Renal cortical epithelial cell (primary cell): ENCODE measurements at regions not wholly inside any gene's neighbourhood (a gene's known extent, or its start where the extent isn't known, plus 50 kb on each side); places are given as distances from the start of the nearest gene placed in this dataset.
A peak's percentile ranks its signal among the peaks of the same experiment; 100 is the strongest.
"Not testable (repeated sequence)": the region's sequence is repeated elsewhere in the genome, so short reads cannot be mapped to it uniquely, and the experiment has no call there.

Experiments used
- DNase-seq: peaks from one replicate; pipeline ENCODE4 v3.0.0-alpha.2; 2011; ENCODE audit warnings: low read depth

DNA sequence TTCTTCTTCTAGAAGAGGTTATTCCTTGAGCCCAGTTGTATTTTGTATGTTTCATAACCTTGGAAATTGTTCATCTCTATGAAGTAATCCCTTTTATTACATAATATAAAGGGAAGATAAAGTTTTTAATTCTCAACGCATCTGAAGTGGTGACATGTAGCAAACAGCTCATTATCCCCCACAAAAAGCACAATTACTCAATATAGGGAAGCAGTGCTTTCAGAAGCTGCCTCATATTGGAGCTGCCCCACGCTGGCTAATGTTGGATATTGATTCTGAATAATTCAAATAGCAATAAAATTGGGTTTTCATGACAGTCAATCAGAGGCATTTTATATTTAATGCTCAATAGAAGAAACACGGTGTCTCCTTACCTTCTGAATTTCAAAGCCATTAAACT lies 604.3 kb upstream of the RBFOX1 start:
- no peak for DNase-seq

GRCh38 chr16:6726621-6727020 lies 606.0 kb upstream of the RBFOX1 start:
- DNase-seq, result no peak

DNA sequence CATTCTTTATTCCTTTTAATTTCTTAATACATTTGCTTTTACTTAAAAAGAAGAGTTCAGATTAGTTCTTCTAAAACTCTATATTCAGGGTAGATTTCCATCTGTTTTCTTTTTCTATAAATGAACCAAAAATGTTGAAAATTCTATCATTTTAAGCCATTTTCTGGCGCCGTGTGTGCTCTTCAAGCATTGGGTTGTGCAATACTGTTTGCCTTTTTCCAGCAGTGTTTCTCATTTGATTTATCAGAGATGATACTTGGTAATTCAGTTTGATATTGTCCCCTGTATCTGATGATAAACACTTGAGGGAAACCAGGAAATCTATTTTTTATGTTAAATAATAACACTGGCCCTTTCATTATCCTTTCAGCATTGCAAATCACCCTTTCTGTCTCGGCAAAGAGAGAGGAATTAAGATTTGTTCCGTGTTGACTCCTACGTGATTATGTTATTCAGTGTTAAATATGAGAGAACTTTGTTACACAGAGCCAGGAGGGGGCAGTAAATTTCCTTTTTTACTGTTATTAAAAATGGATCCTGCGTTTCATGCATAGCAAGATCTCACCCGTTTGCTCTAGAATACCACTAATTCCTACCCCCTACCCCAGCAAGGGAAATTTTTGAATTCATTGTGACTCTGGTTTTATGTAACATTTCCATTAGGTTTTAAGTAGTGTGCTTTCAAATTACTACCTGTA lies 606.9 kb upstream of the RBFOX1 start:
- peak; percentile 2 for DNase-seq

DNA sequence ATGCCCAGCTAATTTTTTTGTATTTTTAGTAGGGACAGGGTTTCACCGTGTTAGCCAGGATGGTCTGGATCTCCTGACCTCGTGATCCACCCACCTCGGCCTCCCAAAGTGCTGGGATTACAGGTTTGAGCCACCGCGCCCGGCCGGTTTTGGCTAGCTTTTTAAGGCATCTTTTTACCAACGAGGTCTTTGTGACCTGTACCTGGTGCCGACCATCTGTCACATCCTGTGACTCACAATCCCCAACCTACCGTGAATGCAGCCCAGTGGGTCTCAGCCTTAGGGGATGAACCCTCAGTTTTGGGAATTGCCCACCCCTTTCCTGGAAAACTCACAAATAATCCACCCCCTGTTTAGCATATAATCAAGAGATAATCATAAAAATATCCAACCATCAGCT lies 607.4 kb upstream of the RBFOX1 start:
- not testable (repeated sequence) for DNase-seq

DNA sequence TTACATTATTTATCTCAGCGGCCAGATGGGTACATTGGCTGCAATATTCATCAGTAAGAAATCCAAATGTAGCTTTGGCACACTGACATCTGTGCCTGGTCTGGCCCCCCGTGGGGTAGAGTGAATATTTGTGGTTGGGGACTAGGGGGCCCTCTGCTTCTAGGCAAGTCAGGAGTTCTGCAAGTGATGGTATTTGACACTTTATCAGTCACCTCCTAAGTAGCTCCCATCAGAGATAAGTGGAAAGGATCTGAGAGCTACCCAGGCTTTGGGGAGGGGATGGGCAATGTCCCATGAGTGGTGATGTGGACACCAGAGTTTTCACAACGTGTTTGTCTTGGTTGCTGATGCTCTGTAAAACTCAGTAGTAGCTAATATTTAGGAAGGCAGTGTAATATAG lies 609.9 kb upstream of the RBFOX1 start:
- no peak for DNase-seq

GRCh38 chr16:6714510-6714909 lies 618.1 kb upstream of the RBFOX1 start:
- DNase-seq, result no peak

GRCh38 chr16:6709736-6710135 lies 622.9 kb upstream of the RBFOX1 start:
- DNase-seq, result no peak

- DNase-seq, result no peak
Measured at GRCh38 chr16:6708576-6709215, 623.9 kb upstream of the RBFOX1 start.

DNA sequence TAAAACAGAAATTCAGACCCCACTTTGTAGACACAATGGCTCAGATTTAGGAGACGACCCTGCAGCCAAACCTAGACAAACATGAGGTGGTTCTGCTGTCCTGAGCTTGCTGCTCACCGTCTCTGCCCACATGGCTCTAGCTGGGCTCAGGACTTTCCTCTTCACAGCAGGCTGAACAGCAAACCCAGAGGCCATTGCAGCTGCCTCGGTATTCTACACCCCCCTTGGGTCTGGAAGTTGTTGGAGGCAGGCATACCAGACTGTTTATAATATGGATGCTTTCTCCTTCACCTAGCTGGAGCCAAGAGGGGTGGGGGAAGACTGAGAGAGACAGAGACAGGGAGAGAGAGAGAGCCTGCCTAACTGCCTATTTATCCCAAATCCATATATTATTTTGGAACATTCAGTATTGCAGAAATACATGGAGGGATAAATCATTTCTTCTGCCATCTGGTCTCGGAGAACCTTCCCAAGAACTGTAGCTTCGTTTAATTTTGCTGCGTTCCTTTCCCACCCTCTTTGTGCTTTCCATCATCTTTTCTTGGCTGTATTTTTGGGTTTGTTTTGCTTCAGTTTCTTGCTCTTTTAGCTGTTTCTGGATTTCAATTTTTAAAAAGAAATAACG lies 628.2 kb upstream of the RBFOX1 start:
- no peak for DNase-seq

DNA sequence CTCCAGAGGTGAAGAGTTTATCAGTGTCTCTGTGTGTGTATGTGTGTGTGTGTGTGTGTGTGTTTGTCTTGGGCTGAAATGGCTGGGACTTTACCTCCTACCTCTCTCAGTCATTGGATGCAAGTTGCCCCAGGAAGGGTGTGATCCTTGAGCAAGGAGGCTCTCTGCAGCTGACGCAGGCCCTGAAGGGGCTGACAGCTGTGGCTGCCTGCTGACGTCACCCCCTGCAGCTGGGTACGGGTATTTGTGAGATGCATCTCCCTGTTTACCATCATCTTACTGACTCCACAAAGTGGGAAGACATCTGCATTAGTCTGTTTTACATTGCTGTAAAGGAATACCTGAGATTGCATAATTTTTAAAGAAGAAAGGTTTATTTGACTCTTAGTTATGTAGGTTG lies 631.5 kb upstream of the RBFOX1 start:
- no peak for DNase-seq

DNA sequence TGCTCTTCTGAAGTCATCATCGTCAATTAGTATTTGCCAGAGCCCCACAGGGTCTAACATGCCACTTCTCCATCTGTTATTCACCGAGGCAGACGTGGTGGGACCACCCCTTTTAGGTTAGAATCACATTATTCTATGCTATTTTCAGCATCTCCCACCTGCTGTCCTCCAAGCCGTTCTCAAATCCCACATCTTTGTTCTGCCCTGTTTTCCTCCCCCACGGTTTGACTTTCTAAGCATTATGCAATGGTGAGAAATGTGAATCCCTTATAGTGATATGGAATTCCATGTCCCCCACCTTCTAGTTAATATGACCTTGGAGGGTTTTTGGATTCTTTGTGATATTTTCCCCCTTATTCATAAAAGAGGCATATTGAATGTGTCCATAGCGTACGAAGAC lies 634.1 kb upstream of the RBFOX1 start:
- no peak for DNase-seq

DNA sequence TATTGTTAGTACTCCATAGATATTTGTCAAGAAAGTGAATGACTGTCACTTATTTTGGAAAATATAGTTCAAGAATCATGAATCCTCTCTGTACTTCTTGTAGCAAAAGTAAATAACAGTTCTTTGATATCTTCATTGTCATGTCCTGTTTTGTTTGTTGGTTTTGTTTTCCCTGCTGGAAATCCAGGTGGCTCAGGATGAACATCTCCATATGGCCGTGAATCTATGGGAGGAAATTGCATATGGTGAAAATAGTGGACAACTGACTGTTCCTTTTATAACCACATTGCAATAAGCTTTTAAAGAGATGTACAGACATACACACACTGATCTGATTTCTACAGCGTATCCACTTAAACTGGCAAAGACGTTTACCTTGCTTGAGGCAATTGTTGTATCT lies 637.0 kb upstream of the RBFOX1 start:
- DNase-seq, result no peak

DNA sequence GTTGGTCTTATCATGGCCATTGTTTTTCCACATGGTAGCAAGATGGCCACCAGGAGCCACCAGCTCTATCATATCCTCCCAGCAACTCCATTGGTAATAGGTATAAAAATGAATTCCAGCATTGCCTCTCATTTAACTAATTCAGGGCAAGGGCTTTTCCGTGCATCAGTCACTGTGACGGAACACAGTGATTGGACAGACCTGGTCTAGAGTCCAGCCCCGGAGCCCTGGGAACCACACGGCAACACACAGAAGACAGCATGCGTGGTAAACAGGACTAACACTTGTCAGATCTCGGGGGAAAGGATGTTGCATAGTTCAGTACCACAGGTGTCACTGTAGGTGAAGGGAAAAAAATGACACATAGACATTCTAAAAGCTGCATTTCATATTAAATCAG lies 638.0 kb upstream of the RBFOX1 start:
- DNase-seq, result no peak

DNA sequence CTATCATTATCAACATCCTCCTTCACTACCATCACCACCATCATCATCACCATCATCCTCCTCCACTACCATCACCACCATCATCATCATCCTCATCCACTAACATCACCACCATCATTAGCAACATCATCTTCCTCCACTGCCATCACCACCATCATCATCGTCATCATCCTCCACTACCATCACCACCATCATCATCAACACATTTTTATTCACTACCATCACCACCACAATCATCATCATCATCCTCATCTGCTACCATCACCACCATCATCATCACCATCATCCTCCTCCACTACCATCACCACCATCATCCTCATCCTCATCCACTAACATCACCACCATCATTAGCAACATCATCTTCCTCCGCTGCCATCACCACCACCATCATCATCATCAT lies 639.2 kb upstream of the RBFOX1 start:
- not testable (repeated sequence) for DNase-seq

- no peak for DNase-seq
Measured at GRCh38 chr16:6692874-6693273, 639.8 kb upstream of the RBFOX1 start.

DNA sequence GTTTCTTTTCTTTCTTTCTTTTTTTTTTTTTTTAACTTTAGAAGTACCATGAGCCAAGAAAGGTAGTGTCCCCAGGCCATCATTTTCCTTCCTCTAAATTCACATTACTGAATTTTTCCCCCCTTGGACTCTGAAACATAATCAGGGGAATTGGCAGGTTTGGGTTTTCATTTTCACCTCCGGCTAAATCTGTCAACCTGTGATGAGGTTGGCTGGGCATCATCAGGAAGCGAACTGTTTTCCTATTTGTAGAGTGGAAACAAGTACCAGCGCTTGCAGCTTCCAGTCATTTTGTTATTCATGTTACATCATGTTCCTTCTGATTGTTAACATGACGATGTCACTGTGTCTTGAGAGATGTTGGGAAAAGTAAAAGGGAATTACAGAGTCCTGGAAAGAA lies 641.9 kb upstream of the RBFOX1 start:
- DNase-seq, result no peak

- no peak for DNase-seq
Measured at GRCh38 chr16:6689643-6690042, 643.0 kb upstream of the RBFOX1 start.

GRCh38 chr16:6687593-6687992 lies 645.1 kb upstream of the RBFOX1 start:
- DNase-seq, result no peak

GRCh38 chr16:6684076-6684673 lies 648.5 kb upstream of the RBFOX1 start:
- DNase-seq, result peak; percentile 15

- no peak for DNase-seq
Measured at GRCh38 chr16:6682142-6682811, 650.4 kb upstream of the RBFOX1 start.

- no peak for DNase-seq
Measured at GRCh38 chr16:6678586-6678985, 654.1 kb upstream of the RBFOX1 start.

DNA sequence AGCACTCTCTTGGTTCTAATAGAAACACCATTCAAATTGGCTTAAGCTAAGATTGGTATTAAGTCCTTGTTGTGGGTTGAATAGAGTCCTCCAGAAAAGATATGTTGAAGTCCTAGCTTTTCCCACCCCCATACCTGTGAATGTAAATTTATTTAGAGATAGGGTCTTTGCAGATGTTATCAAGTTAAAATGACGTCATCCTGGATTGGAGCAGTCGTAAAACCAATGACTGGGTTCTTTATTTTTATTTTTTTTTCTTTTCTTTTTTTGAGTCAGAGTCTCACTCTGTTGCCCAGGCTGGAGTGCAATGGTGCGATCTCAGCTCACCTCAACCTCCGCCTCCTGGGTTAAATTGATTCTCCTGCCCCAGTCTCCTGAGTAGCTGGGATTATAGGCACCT lies 658.6 kb upstream of the RBFOX1 start:
- no peak for DNase-seq
